Prostate gland (tissue), 2 donors: ENCODE measurements at regions not wholly inside any gene's neighbourhood (a gene's known extent, or its start where the extent isn't known, plus 50 kb on each side); places are given as distances from the start of the nearest gene placed in this dataset.

ENCODE experiments used
- DNase-seq: peaks from one replicate; pipeline ENCODE4 v3.0.0-alpha.2; 2019; ENCODE audit warnings: low spot score
- H3K27ac ChIP-seq, 2 donors: fragments of 200-600 bp; sonication (generic); 2 replicates each; pipeline ENCODE4 v1.5.1; 2017 to 2019
- H3K27me3 ChIP-seq: fragments of 200-600 bp; sonication (generic); replicated peaks from 2 replicates; pipeline ENCODE4 v1.5.1; 2019; ENCODE audit not compliant: insufficient read depth
- H3K36me3 ChIP-seq, 2 donors: fragments of 200-600 bp; sonication (generic); 1 replicate in 1 of 2; 2 replicates in 1 of 2; pipeline versions ENCODE4 v1.5.1 to v1.8.1; 2017 to 2019
- H3K4me1 ChIP-seq: fragments of 200-600 bp; sonication (generic); replicated peaks from 2 replicates; pipeline ENCODE4 v1.5.1; 2019
- H3K4me3 ChIP-seq, 2 donors: fragments of 200-600 bp; sonication (generic); 2 replicates each; pipeline ENCODE4 v1.5.1; 2017 to 2019
- H3K9me3 ChIP-seq: fragments of 200-600 bp; sonication (generic); 2 replicates; pipeline ENCODE4 v1.5.1; 2017
- CTCF ChIP-seq, 4 experiments: fragments of 200-600 bp in 2 of 4; fragments of 450-650 bp in 2 of 4; sonication (generic) in 2 of 4; IDR thresholded peaks; 1 replicate in 3 of 4; 2 replicates in 1 of 4; pipeline ENCODE4 v1.5.1; 2016 to 2019; ENCODE audit warnings: antibody characterized with exemption in 4 of 4, mild to moderate bottlenecking in 2 of 4, moderate library complexity in 2 of 4
- POLR2A ChIP-seq: fragments of 450-650 bp; IDR thresholded peaks from one replicate; pipeline ENCODE4 v1.6.1; 2016; ENCODE audit warnings: antibody characterized with exemption, mild to moderate bottlenecking
- POLR2AphosphoS5 ChIP-seq: sonication (generic); formaldehyde crosslinking; IDR thresholded peaks from one replicate; pipeline ENCODE4 v1.6.1; 2017; ENCODE audit warnings: antibody characterized with exemption
- WGBS: methylation state at CpG from one replicate; pipeline ENCODE4 v1.1.5; 2018; 5-methylcytosine and 5-hydroxymethylcytosine counted together
- intact Hi-C: fragments of 100-400 bp; cut with DNase I; formaldehyde crosslinking; loops from one replicate; pipeline ENCODE4 v1.14.2; 2022

GRCh38 chr4:136136601-136137000 lies 1395.7 kb downstream of the PCDH18 start:
- WGBS, result 92% methylated on average over 3 of the region's 3 CpGs
- intact Hi-C loops, result no loop called here
- H3K9me3 ChIP-seq, result no peaks in the 10 kb centered on the region
- no peak for DNase-seq
- no peaks in the 10 kb centered on the region for H3K4me1 ChIP-seq
- no peak overlapping the region for H3K27ac ChIP-seq
- H3K27me3 ChIP-seq, result no peaks in the 10 kb centered on the region
- no peak overlapping the region for H3K4me3 ChIP-seq
- no peaks in the 10 kb centered on the region for H3K36me3 ChIP-seq
- TF ChIP-seq POLR2AphosphoS5 (no peak), CTCF (IDR thresholded peaks at IDR 0.05) (no peak)

GRCh38 chr4:136124251-136124745 lies 1408.0 kb downstream of the PCDH18 start:
- no peak for TF ChIP-seq POLR2A
- no peak for TF ChIP-seq POLR2AphosphoS5
- TF ChIP-seq CTCF (IDR thresholded peaks at IDR 0.05), result no peak
- H3K27me3 ChIP-seq, result no peaks in the 10 kb centered on the region
- no peak for DNase-seq
- H3K4me1 ChIP-seq, result no peaks in the 10 kb centered on the region
- 96% methylated on average over 1 of the region's 1 CpG for WGBS
- H3K9me3 ChIP-seq, result no peaks in the 10 kb centered on the region
- no peak overlapping the region for H3K27ac ChIP-seq
- intact Hi-C loops, result no loop called here
- no peaks in the 10 kb centered on the region for H3K36me3 ChIP-seq
- no peak overlapping the region for H3K4me3 ChIP-seq

GRCh38 chr4:136121426-136121825 lies 1410.9 kb downstream of the PCDH18 start:
- no peaks in the 10 kb centered on the region for H3K4me1 ChIP-seq
- H3K27ac ChIP-seq, result no peak overlapping the region
- TF ChIP-seq CTCF (IDR thresholded peaks at IDR 0.05) (no peak), POLR2AphosphoS5 (no peak), POLR2A (no peak)
- H3K27me3 ChIP-seq, result no peaks in the 10 kb centered on the region
- DNase-seq, result no peak
- H3K4me3 ChIP-seq, result no peak overlapping the region
- H3K9me3 ChIP-seq, result no peaks in the 10 kb centered on the region
- intact Hi-C loops, result no loop called here
- no peaks in the 10 kb centered on the region for H3K36me3 ChIP-seq

GRCh38 chr4:136113921-136114320 lies 1418.4 kb downstream of the PCDH18 start:
- 17% methylated on average over 2 of the region's 2 CpGs for WGBS
- no peak for TF ChIP-seq POLR2A
- TF ChIP-seq CTCF (IDR thresholded peaks at IDR 0.05), result no peak
- TF ChIP-seq POLR2AphosphoS5, result no peak
- no peak for DNase-seq
- intact Hi-C loops, result no loop called here
- Histone ChIP-seq H3K4me1 (no peaks in the 10 kb centered on the region), H3K27me3 (no peaks in the 10 kb centered on the region), H3K9me3 (no peaks in the 10 kb centered on the region), H3K4me3 (no peak overlapping the region), H3K27ac (no peak overlapping the region), H3K36me3 (no peaks in the 10 kb centered on the region)

GRCh38 chr4:136112116-136112515 lies 1420.2 kb downstream of the PCDH18 start:
- H3K27ac ChIP-seq, result no peak overlapping the region
- no peaks in the 10 kb centered on the region for H3K4me1 ChIP-seq
- no peaks in the 10 kb centered on the region for H3K36me3 ChIP-seq
- no peaks in the 10 kb centered on the region for H3K27me3 ChIP-seq
- WGBS, result 47% methylated on average over 1 of the region's 1 CpG
- no peak for DNase-seq
- H3K9me3 ChIP-seq, result no peaks in the 10 kb centered on the region
- no peak overlapping the region for H3K4me3 ChIP-seq
- no peak for TF ChIP-seq POLR2AphosphoS5
- TF ChIP-seq POLR2A, result no peak
- intact Hi-C loops, result no loop called here
